Activated naive CD4-positive, alpha-beta T cell treated with anti-CD3 and anti-CD28 coated beads for 36 hours (primary cell): ENCODE measurements at regions not wholly inside any gene's neighbourhood (a gene's known extent, or its start where the extent isn't known, plus 50 kb on each side); places are given as distances from the start of the nearest gene placed in this dataset.

ENCODE experiments used
- CTCF ChIA-PET: fragments of 350-600 bp; sonication (Branson Sonifier 250); formaldehyde crosslinking; loops from one replicate; lab custom pipeline; 2021; ENCODE audit warnings: antibody characterized with exemption; lab: Charles Lee
- DNase-seq: peaks from one replicate; pipeline ENCODE4 v3.0.0-alpha.2; 2020
- H3K27ac Mint-ChIP-seq: one replicate; pipeline ENCODE4 v1.8.0; 2021; ENCODE audit warnings: mild to moderate bottlenecking, mixed read lengths
- H3K27me3 Mint-ChIP-seq: one replicate; pipeline ENCODE4 v1.8.0; 2021; ENCODE audit warnings: low read depth, mixed read lengths
- H3K36me3 Mint-ChIP-seq: one replicate; pipeline ENCODE4 v1.8.0; 2021; ENCODE audit warnings: low read depth, mixed read lengths
- H3K4me1 Mint-ChIP-seq: one replicate; pipeline ENCODE4 v1.8.0; 2021; ENCODE audit warnings: low read depth, mixed read lengths
- H3K4me3 Mint-ChIP-seq: one replicate; pipeline ENCODE4 v1.8.0; 2021; ENCODE audit warnings: mild to moderate bottlenecking, moderate library complexity, mixed read lengths
- H3K9me3 Mint-ChIP-seq: one replicate; pipeline ENCODE4 v1.8.0; 2021; ENCODE audit warnings: mixed read lengths
- intact Hi-C: fragments of 100-400 bp; cut with micrococcal nuclease; formaldehyde crosslinking; loops from one replicate; pipeline ENCODE4 v1.15.1; 2023

DNA sequence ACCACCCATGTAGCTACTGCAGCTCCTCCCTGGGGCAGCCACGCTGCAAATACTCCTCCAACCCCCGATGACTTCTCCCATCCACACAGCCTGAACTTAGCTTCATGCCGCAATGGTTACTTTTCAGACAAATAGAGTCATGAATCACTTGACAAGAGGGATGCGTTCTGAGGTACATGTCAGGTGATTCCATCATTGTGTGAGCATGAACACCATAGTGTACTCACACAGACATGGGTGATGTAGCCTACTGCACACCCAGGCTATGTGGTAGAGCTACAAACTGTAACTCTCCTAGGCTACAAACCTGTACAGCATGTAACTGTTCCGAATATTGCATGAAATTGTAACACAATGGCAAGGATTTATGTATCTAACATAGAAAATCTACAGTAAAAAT, 298.5 kb upstream of the SLC35B3 start:
- Mint-ChIP-seq H3K4me1 (no peaks in the 10 kb centered on the region), H3K27ac (no peak overlapping the region), H3K27me3 (peaks cover 3% of the 10 kb centered on the region), H3K36me3 (no peaks in the 10 kb centered on the region), H3K4me3 (no peak overlapping the region), H3K9me3 (peaks cover 2% of the 10 kb centered on the region)
- CTCF ChIA-PET = no interaction called here
- DNase-seq = no peak
- intact Hi-C loops = no loop called here

DNA sequence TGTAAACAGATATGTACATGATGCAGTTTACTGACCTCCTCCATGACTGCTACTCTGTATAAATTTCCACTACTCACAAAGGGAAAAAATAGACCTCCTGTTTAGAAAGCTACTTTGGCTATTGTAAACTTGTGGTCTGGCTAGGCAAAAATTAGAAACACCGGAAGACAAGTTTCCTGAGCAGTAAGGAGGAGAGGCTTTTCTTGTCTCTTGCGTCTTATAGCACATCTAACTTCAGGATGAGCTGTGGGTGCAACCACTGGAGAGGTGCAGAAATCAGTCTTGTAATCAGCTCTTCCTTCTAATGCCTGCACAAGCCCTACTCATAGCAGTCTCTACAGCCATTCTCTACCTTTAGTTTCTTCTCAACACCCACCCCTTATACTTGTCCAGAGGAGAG, 296.5 kb upstream of the SLC35B3 start:
- Mint-ChIP-seq H3K4me1 (no peaks in the 10 kb centered on the region), H3K4me3 (no peak overlapping the region), H3K36me3 (no peaks in the 10 kb centered on the region), H3K27ac (no peak overlapping the region), H3K27me3 (peaks cover 3% of the 10 kb centered on the region), H3K9me3 (peaks cover 2% of the 10 kb centered on the region)
- intact Hi-C loops = no loop called here
- CTCF ChIA-PET = no interaction called here
- no peak for DNase-seq

DNA sequence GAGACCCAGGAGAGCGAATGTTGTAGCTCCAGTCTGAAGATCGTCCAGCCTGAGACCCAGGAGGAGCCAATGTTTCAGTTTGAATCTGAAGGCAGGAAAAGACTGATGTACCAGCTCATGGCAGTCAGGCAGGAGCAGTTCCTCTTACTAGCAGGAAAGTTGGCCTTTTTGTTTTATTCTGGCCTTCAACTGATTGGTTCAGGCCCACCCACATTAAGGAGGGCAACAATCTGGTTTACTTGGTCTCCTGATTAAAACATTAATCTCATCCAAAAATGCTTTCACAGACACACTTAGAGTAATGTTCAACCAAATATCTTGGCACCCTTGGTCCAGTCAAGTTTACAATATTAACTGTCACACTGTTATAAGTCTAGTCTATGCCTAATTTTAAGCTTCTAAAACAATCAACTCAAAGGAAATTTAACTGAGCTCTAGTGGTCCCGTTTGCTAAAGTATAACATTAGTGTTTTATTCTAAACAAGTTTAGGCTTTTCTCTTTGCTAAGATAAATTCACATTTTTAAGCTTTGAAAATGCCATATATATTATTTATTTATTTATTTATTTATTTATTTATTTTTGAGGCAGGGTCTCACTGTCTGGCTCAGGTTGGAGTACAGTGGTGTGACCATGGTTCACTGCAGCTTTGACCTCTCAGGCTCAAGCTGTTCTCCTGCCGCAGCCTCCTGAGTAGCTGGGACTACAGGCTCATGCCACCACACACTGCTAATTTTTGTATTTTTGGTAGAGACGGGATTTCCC, 275.5 kb upstream of the SLC35B3 start:
- Mint-ChIP-seq H3K9me3 (no peaks in the 10 kb centered on the region), H3K4me3 (no peak overlapping the region)
- intact Hi-C loops = no loop called here

DNA sequence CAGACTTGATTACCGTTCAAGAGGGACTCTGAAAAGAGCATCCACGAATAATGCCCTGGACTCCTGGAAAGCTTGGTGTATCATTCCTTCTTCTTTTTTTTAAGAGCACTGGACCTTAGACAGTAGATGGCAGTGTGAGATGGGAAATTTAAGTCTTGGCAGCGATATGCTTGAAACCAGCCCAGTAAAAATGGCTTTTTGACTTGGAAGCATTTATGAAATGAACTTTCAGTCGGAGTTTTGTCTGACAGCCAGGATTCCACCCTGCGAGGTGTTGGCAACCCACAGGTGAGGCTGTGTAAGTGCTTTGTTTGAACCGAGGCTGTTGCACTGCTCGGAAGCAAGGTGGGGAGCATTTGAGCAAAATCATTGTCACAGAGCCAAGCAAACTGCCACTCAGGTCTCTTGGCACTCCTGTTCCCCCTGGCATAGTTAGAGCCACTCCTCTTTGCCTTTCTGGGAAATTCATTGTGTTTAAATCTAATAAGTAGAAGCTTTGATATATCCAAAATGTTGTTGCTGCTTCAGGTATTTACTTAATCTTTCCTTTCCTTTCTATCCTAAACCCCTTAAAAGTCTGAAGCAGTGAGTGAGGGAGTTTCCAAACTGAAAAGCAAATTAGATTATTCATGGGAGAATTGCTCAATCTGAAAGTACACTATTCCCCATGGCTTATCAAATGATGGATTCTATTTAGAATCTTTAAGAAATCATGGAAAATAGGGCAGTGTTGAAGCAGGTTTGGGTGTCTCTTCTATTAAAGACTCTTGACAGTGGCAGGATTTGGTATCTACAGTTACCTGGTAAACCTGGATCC, 272.8 kb upstream of the SLC35B3 start:
- Mint-ChIP-seq H3K36me3 (no peaks in the 10 kb centered on the region), H3K27ac (no peak overlapping the region), H3K27me3 (peaks cover 3% of the 10 kb centered on the region), H3K9me3 (no peaks in the 10 kb centered on the region), H3K4me1 (no peaks in the 10 kb centered on the region), H3K4me3 (no peak overlapping the region)
- CTCF ChIA-PET = no interaction called here
- DNase-seq = no peak
- intact Hi-C loops = no loop called here

More for the DNA sequence above, 275.5 kb upstream of the SLC35B3 start:
- no peak for DNase-seq
- Mint-ChIP-seq H3K4me1 (no peaks in the 10 kb centered on the region), H3K27ac (no peak overlapping the region), H3K36me3 (no peaks in the 10 kb centered on the region), H3K27me3 (peaks cover 3% of the 10 kb centered on the region)
- CTCF ChIA-PET = no interaction called here

DNA sequence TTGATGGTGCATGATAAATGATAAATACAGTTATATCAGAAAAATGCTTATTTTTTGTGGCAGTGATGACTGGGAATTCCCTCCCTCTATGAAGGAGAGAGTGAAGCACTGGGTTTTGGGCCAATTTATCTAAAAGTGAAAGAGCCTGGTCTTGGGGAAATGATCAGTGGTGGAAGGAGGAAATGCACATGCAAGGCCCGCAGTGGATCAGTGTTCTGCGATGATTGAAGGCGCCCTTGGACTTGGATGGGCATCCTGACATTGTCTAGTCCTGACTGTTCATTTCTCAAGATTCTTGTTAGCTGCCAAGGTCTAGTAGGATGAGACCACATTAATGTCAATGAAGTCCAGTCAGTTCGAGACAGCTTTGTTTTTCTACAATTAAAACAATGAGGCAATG, 272.0 kb upstream of the SLC35B3 start:
- Mint-ChIP-seq H3K36me3 (no peaks in the 10 kb centered on the region), H3K4me1 (no peaks in the 10 kb centered on the region), H3K9me3 (peaks cover 4% of the 10 kb centered on the region), H3K27me3 (peaks cover 3% of the 10 kb centered on the region), H3K4me3 (no peak overlapping the region), H3K27ac (no peak overlapping the region)
- CTCF ChIA-PET = no interaction called here
- no peak for DNase-seq
- intact Hi-C loops = no loop called here

DNA sequence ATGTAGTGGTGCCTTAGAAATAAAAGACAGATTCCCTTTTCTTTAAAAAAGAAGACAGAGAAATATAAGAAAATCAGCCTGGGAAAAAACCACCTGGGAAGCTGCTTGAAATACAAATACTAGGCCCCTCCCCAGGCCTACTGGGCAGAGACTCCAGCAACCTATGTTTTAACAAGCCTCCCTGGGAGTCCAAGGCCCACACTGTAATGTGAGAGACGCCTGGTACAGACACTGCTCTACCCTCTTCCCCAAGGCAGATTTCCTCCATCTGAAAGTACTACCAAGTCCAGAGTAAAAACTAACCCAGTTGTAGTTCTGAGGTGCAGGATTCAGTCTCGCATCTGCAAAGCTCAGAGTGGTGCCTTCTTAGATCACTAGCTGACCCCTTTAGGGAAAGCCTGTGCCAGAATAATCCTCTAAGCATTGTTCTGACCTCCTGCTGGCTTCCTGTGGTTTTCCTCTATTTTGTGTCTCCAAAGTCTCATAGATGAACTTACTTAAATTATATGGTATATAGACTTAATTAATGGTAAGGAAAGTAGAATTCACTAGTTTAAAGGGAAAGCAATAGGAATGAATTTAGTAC, 270.2 kb upstream of the SLC35B3 start:
- no peak for DNase-seq
- intact Hi-C loops = no loop called here
- H3K36me3 Mint-ChIP-seq = no peaks in the 10 kb centered on the region
- CTCF ChIA-PET = no interaction called here
- H3K27me3 Mint-ChIP-seq = peaks cover 3% of the 10 kb centered on the region
- H3K4me3 Mint-ChIP-seq = no peak overlapping the region
- H3K9me3 Mint-ChIP-seq = peaks cover 4% of the 10 kb centered on the region
- H3K27ac Mint-ChIP-seq = no peak overlapping the region
- no peaks in the 10 kb centered on the region for H3K4me1 Mint-ChIP-seq

DNA sequence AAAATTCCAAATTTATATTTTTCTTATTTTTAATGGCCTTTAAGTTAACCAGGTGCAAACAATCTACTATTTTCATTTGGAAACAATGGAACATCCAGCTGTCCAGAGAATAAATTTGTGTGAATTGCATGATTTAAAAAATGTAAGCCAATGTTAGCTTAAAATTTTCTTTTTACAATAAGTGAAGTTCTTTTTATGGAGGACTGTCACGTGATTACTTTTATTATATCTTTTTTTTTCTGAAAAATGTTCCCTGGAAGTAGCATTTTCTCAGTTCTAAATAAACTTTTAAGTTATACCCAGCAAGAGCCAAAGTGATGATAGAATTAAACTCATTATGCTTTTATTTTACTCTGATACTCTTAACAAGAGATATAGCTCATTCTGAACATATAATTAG, 267.7 kb upstream of the SLC35B3 start:
- Mint-ChIP-seq H3K4me1 (no peaks in the 10 kb centered on the region), H3K27me3 (no peaks in the 10 kb centered on the region), H3K27ac (no peak overlapping the region), H3K36me3 (no peaks in the 10 kb centered on the region), H3K9me3 (peaks cover 10% of the 10 kb centered on the region), H3K4me3 (no peak overlapping the region)
- CTCF ChIA-PET = interaction anchor here (0.5 to 0.7 kb wide), 3 partner anchors 51 to 270 kb away, joined by 3 to 4 read pairs (median 3); no protein-coding TSS in a partner anchor
- no peak for DNase-seq
- intact Hi-C loops = no loop called here

DNA sequence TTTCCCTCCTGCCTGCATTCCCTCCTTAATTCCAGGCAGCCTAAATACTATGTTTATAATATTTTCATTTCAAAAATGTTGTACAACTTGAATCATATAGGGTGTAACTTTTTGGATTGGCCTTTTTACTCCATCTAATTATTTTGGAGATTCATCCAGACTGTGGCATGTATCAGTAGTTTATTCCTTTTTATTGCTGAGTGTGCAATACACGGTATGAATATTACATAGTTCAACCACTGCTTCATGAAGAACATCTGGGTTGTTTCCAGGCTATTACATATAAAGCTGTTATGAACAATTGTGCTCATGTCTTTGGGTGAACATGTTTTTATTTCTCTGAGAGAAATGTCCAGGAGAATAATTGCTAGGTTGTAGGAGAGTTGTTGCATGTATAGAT, 253.5 kb upstream of the SLC35B3 start:
- Mint-ChIP-seq H3K27me3 (peaks cover 4% of the 10 kb centered on the region), H3K27ac (no peak overlapping the region), H3K4me3 (no peak overlapping the region), H3K4me1 (no peaks in the 10 kb centered on the region), H3K36me3 (no peaks in the 10 kb centered on the region), H3K9me3 (peaks cover 7% of the 10 kb centered on the region)
- intact Hi-C loops = no loop called here
- CTCF ChIA-PET = no interaction called here
- no peak for DNase-seq

DNA sequence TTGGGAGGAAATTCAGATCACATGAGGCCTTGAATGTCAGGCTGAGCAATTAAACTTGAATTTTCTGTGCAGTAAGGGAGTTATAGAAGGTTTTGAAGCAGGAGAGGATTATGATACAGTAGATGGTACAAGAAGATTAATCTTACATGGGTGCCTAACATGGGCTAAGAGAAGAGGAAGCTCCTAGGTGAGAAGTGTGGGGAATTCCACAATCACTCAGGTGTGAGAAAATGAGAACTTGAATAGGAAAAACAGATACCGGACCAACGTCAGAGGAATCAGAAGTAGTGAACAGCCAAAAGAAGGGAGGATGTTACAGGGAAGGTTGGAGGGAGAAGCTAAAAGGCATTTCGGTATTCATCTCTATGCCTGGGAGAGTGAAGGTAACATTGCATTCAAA, 250.7 kb upstream of the SLC35B3 start:
- intact Hi-C loops = no loop called here
- Mint-ChIP-seq H3K36me3 (no peaks in the 10 kb centered on the region), H3K27me3 (no peaks in the 10 kb centered on the region), H3K4me3 (no peak overlapping the region), H3K4me1 (no peaks in the 10 kb centered on the region), H3K9me3 (peaks cover 2% of the 10 kb centered on the region), H3K27ac (no peak overlapping the region)
- no peak for DNase-seq
- CTCF ChIA-PET = no interaction called here

DNA sequence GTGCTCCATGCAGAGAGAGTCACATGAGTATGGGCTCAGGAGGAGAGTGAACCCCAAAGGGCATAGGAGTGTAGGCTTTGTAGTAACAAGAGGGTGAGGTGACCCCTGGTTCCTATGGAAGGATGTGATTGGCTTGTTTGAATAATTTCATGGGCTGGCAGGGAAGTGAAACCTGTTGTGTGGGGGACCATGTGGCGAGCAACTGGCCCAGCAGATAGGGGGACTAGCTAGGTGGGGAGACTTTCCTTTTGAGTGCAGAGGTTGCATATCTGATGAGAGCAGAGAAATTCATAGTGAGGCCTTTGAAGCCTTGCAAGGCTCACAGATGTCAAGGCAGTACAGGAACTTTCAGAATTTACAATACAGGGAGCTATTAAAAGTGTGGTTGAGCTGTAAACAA, 247.9 kb upstream of the SLC35B3 start:
- Mint-ChIP-seq H3K36me3 (no peaks in the 10 kb centered on the region), H3K4me3 (no peak overlapping the region)
- intact Hi-C loops = no loop called here

DNA sequence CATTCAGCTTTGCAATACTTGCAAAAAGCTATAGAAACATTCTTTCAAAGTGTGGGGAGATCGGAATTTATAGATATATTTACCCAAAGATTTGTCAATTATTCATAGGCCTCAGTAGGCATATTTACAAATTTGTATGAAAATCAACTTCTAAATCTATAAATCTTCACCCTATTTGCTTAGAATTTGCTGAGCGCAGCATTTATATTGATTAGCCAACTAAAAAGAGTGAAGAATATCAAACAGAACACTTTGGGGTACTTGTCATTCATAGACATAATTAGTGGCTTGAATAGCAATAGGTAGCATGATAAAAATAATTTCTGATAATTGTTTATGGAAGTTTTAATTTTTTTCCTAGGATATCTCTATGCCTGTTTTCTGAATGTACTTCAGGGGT, 244.5 kb upstream of the SLC35B3 start:
- Mint-ChIP-seq H3K27ac (no peak overlapping the region), H3K27me3 (no peaks in the 10 kb centered on the region), H3K9me3 (no peaks in the 10 kb centered on the region), H3K4me3 (no peak overlapping the region), H3K36me3 (no peaks in the 10 kb centered on the region), H3K4me1 (no peaks in the 10 kb centered on the region)
- CTCF ChIA-PET = interaction anchor here (0.6 kb wide), 1 partner anchor 1425 kb away, joined by 4 read pairs; no protein-coding TSS in a partner anchor
- intact Hi-C loops = no loop called here
- no peak for DNase-seq

More for the DNA sequence above, 247.9 kb upstream of the SLC35B3 start:
- no peaks in the 10 kb centered on the region for H3K27me3 Mint-ChIP-seq
- DNase-seq = no peak
- no peaks in the 10 kb centered on the region for H3K4me1 Mint-ChIP-seq
- peaks cover 2% of the 10 kb centered on the region for H3K9me3 Mint-ChIP-seq
- no peak overlapping the region for H3K27ac Mint-ChIP-seq
- CTCF ChIA-PET = no interaction called here

DNA sequence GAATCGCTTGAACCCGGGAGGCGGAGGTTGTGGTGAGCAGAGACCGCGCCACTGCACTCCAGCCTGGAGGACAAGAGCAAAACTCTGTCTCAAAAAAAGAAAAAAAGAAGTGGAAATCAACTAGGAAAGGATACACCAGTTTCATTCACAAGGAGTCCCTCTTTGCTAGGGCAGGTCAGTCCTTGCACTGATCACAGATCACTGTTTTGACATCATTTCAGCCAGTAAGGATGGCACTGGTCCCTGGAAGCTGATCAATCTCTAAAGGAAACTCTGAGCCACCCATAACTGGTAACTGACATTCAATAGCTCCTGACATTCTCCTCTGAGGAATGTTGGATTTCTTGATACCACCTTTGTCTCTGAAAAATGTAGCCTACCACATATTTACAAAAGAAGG, 243.1 kb upstream of the SLC35B3 start:
- Mint-ChIP-seq H3K27me3 (no peaks in the 10 kb centered on the region), H3K36me3 (no peaks in the 10 kb centered on the region), H3K27ac (no peak overlapping the region), H3K9me3 (no peaks in the 10 kb centered on the region), H3K4me1 (no peaks in the 10 kb centered on the region), H3K4me3 (no peak overlapping the region)
- DNase-seq = no peak
- intact Hi-C loops = no loop called here
- CTCF ChIA-PET = no interaction called here
